ENCODE measurements at regions not wholly inside any gene's neighbourhood (a gene's known extent, or its start where the extent isn't known, plus 50 kb on each side); places are given as distances from the start of the nearest gene placed in this dataset.
A peak's percentile ranks its signal among the peaks of the same experiment; 100 is the strongest.

DNA sequence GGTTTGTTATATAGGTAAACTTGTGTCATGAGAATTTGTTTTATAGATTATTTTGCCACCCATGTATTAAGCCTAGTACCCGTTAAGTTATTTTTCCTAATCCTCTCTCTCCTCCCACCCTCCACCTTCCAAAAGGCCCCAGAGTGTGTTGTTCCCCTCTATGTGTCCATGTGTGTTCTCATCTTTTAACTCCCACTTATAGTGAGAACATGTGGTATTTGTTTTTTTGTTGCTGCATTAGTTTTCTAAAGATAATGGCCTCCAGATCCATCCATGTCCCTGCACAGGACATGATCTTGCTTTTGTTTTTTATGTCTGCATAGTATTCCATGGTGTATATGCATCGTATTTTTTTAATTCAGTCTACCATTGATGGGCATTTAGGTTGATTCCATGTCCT is 1075.6 kb upstream of the CNTNAP5 start:
- DNase-seq: no peak

DNA sequence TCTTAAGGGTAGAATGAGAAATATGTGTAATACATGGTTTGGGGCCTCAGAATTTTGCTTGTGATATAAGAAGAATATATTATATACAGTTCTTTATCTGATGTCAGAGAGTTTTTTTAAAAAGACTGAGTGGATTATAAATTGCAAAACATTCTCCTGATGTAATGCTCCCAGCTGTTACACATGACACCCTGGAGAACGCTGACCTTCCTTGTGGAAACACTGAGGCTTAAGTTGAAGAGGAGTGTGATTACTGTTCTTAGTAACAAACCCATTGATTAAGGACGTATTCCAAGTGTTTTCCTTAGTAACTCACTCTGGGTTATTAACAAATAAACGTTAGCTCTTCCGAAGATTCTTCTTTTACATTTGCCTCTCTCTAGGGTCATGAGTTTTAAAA is 1069.3 kb upstream of the CNTNAP5 start:
- no peak for DNase-seq

DNA sequence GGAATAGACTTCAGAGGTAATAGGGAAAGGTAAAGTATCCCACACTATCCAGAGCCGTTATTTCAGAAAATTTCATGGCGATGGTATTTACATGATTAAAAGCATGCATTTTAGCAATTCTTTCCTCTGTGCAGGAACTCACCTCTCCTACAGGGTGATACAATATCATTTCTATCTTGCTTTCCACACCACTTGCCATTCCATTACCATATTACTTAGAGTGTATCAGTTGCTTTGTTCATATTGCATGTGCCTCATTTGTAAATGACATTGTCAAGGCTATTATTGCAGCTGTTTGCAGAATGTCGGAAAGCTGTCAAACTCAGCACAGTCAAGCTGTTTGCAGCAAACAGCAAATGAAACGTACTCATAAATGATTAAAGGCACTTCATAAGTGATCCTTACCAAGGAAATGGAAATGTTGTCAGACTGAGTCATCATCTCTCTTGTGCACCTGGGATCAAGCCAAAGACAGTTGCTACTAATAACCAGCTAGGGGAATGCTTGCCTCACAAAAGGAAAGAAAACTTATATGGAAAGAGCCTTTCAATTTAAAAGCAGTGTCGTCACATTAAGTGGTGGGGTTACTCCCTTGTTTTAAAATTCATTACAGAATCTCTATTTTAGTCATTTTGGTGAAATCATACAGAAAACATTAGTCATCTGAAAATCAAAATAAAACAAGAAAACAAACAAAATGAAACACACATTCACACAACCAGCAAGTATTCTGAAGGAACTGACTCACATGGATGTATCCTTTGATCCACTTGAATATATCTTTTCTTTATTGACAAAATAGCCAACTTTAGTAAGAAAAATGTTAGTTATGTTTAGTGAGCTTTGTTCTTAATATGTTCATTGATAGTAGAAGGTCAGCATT is 1064.1 kb upstream of the CNTNAP5 start:
- DNase-seq: peak; percentile 83

DNA sequence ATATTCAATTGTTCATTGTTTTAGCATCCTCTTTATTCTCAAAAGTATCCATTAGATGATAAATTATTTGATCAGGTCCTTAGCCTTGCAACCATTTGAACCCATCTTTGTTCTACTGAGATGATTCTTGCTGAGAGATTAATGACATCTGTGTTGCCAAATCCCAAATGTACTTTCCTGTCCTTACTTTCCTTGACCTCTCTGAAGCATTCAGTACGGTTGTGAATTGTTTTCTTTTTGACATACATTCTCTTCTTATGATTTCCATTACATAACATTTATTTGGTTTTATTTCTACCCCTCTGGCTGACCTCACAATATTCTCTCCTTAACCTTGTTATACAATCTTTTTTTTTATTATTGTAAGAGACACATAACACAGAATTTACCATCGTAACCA is 1058.6 kb upstream of the CNTNAP5 start:
- no peak for DNase-seq

DNA sequence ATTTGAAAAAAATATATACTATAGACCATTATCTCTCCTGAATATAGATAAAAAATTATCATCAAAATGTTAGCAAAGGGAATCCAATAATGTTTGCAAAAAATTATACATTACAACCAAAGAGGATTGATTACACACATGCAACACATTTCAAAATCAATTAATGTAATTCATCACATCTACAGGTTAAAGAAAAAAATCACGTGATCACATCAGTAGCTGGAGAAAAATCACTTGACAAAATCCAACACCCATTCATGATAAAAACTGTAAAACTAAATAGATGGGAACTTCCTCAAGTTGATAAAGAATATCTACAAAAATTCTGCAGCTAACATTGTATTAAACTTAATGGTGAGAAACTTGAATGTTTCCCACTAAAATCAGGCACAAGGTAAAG is 1047.5 kb upstream of the CNTNAP5 start:
- DNase-seq: no peak

DNA sequence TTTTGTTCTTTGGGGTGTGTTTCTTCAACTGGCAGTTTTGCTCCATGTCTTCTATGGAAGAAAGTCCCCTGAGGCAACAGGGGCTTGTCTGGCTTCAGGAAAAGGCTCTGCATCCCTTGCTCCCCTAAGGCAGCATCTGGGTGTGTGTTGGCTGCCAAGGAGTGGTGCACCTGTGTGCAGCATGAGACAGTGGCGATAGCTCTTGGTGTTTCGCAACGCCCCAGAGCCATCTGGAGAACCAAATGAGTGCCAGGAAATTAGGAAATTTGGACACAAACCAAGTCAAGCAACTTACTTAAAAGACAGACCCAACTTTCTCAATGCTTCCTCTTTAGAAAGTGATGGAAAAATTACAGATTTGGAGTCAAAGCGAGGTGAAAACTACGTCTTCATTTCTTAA is 1044.4 kb upstream of the CNTNAP5 start:
- no peak for DNase-seq

DNA sequence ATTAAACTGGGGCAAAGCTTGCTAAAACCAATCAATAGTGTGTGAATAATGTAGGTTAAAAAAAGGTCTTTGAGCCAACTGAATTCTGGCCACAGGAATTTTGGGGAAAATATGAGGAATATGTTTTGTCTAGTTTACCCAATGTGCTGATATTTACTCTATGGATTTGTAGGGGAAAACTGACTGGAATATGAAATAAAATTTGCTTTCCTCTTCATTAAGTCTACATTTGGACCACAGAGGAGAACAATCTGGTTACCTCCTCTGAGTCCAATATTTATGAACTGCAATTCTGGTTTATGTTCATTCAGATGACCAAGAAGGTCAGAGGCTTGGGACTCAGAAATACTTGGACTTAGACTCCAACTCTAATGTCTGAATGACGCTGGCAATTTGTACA is 1042.2 kb upstream of the CNTNAP5 start:
- DNase-seq: no peak

DNA sequence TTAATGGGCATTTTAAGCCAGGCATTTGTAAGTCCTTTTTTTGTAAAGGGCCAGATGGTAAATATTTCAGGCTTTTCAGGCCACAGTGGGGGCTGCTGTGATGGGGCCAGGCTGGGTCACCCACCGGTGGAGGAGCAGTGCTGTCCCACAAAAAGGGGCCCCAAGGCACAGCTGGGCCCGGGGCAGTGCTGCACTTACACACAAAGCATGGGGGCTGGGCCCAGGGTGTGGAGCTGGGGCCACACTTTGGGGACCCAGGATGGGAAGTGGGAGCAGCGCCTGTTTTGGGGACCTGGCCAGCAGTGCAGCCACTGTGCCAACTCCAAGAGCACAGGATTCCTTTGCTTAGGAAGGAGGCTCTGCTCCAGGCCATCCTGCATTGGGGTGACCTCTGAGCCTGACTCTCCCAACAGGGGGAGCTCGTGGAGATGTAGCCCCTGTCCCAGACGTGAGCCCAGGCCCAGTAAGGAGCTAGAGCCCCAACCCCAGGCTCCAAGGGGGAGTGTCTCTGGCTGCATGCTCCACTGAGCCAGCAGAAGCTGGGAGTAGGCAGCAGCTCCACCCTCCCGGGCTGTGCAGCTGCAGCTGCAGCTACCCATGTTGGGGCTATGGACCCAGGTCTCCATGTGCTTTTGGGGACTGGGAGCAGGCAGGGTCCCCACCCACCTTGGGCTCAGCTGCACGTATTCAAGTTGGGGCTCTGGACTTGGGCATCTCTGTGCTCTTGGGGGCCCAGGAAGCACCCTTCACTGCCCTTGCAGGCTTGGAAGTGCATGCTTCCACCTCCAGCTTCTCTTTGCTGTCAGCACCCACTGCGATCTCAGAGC is 1036.5 kb upstream of the CNTNAP5 start:
- no peak for DNase-seq

DNA sequence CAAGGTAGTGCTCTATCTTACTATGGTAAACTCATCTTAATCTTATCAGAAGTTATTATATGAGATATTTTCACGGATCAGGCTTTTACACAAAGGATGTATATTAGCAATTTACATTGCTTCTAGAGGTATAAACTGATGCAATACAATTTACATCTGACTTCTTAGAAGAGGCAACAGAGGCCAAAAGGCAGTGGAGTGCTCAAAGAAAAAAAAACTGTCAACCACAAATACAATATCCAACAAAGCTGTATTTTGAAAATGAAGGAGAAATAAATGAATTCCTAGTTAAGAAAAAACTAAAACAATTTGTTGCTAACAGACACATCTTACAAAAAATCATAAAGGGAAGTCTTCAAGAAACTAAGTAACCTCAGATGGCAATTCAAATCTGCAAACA is 1031.5 kb upstream of the CNTNAP5 start:
- no peak for DNase-seq

DNA sequence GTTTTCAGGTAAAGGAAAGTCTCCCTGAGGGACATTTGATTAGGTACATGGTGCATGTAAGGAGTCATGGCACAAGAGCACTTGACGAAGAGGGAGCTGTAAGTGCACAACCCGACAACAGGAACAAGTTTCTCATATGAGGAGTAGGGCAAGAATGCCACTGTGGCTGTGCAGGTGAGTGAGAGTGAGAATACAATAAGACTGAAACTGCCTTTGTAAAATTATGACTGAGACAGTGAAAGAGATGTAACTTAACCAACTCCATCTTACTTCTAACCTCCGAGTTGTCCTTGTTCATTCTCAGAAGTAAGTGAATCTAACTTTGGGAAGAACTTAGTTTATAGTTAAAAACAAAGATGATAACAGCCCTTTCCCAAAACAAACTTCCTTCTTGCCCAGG is 1025.8 kb upstream of the CNTNAP5 start:
- no peak for DNase-seq

DNA sequence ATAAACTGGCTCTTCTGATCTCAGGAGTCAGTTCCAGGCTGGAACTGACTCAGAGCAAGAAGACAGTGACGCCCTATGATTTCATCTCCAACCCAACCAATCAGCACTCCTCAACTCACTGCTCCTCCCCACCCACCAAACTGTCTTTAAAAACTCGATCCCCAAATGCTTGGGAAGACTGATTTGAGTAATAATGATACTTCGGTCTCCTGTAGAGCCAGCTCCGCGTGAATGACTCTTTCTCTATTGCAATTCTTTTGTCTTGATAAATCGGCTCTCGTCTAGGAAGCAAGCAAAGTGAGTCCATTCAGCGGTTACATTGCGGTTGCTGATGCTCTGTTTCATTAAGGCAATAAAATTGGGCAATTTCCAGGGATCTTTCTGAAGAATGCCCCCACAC is 1025.3 kb upstream of the CNTNAP5 start:
- no peak for DNase-seq

DNA sequence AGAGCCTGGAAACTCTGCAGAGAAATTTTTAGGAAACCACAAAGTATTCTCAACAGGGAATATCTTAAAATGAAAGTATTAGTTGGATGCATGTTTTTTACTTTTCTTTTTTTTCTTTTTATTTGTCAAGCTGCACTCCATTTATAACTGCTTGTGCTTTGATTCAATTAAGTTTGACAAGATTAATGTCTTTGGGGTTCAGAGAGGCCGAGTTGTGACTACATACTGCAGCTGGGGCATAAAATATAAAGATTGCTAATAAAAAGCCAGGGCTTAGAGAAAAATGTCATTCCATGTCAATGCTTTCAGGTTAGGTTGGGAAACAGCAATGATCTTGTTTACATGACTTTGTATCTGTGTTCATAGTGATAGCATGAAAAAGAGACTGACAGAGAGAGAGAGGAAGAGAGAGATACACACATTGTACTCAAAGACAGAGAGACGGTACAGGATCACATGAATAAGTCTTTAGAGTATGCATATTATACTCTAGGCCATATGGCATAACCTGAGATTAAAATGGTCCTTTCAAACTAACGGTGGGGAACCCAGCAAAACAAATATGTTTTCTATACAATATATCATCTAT is 1022.3 kb upstream of the CNTNAP5 start:
- DNase-seq: no peak

DNA sequence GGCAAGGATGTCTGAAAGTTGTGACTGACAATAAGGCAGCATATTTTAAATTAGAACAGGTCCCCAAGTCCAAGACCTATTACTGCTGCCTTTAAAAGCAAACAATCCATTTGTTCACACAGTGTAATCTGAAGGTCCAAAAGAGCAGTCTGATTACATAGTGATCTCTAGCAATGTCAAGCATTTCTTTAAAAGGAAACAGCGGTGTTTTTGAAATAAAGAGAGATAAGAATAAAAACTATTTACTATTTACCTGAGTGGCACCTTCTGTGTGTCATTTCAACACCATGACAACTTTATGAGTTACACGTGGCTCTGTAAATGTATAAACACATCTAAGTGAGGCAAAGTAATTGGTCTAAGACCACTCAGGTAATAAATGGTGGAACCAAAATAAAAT is 1009.9 kb upstream of the CNTNAP5 start:
- no peak for DNase-seq

DNA sequence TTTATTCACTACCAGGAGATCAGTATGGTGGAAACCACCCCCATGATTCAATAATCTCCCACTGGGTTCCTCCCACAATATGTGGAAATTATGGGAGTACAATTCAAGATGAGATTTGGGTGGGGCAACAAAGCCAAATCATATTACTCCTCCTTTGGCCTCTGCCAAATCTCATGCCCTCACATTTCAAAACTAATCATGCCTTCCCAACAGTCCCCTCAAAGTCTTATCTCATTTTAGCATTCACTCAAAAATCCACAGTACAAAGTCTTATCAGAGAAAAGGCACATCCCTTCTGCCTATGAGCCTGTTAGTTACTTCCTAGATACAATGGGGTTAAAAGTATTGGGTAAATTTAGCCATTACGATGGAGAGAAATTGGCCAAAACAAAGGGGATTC is 989.5 kb upstream of the CNTNAP5 start:
- DNase-seq: no peak

DNA sequence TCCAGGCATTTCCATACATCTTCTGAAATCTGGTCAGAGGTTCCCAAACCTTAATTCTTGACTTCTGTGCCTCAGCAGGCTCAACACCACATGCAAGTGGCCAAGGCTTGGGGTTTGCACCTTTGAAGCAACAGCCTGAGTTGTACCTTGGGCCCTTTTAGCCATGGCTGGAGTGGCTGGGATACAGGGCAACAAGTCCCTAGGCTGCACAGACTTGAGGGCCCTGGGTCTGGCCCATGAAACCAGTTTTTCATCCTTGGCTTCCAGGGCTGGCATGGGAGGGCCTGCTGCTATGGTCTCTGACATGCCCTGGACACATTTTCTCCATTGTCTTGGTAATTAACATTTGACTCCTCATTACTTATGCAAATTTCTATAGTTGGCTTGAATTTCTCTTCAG is 988.8 kb upstream of the CNTNAP5 start:
- no peak for DNase-seq

DNA sequence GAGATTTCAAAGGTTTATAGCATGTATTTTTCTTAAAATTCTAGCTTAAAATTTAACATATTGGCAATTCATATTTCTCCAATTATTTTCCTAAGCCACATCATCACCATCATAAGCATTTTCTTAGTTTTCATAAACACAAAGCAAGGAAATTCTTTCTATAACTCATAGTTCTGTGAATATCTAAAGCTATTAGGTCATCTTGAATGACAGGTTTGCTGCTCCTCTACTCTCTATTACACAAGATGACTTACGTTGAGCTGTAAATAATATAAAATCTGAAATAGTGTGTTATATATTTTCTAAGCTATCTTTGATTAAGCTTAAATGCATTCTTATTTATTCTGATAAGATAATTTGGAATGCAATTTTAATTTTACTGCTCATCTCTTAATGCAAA is 984.6 kb upstream of the CNTNAP5 start:
- DNase-seq: no peak

DNA sequence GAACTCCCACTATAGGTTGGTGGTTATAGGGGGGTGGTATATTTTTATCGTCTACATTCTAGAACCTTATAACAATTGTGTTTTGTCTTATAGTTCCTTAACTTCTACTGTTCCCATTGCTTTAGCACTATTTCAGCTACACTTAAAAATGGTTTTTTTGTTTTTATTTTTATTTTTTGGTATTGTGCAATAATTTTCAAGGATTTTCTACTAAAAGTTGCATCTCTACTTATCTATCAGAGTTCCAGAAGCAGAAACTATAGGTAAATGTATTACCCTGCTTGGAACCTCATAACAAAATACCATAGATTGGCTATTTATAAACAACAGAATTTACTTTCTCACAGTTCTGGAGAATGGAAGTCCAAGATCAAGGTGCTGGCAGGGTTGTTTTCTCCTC is 981.6 kb upstream of the CNTNAP5 start:
- DNase-seq: no peak

DNA sequence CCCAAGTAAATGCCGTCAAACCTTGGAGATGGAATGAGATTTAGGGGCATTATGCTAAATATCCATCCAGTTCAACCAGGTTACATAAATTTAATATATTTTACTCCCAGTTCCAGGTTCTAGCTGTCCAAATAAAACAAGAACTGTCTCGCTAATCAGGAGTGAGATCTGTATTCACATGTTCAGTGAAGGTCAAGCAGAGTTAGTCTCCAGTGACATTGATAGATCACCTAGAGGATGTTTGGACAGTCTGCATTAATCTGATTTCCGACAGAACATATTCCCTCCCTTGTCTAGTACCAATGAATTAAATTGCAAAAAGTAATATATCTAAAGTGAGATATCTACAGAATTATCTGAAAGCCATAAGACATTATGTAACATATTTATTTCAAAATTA is 979.4 kb upstream of the CNTNAP5 start:
- DNase-seq: no peak

DNA sequence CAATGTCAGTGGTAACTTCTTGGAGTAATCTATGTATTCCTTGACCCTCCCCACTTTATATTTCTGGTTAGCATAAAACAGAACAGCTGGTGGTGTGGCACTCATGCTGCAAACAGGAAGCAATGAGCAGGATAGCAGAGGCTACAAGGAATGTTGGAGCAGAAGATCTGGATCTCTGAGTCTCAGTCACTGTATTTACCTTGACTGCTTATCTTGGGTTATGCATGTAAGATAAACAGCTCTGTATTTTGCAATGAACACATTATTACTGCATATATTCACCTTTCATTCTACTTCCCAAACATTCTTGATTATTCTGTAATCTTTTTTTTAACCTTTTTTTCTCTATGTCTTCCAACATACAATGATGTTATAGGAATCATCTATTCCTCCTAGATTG is 977.9 kb upstream of the CNTNAP5 start:
- DNase-seq: no peak

DNA sequence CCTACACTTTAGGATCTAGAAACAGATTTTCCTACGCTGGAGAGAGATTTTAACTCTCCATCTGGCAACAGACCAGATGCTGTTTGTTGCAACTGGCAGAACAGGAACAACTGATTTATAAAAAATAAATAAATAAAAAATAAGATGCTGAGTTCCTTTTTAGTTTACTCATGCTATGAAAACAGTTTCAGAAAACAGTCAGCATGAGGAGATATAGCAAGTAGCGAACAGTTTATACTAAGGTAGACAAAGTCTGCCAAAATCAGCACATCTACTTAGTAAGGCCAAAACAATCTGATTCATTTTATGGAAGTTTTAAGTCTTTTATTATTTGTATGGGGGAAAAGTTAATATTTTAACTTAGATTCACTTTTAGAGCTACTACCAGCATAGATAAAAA is 974.0 kb upstream of the CNTNAP5 start:
- DNase-seq: no peak

DNA sequence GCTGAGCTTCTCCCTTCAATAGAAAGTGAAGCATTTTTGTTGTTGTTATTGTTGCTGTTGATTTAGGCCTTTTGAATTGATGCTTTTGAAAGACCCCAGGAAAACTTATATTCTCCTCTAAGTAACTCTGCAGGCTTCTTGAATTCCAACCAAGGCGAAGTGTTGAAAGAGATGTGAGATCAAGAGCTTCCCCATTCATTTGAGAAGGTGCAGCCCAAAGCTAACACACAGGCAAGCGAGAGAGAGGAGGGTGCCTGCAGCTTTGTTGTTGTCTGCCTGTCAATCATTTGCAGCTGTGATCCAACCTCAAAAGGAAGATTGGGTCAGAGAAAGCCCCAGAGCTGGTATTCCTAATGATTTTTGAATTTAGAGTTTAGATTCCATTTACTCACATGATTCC is 963.6 kb upstream of the CNTNAP5 start:
- DNase-seq: no peak

DNA sequence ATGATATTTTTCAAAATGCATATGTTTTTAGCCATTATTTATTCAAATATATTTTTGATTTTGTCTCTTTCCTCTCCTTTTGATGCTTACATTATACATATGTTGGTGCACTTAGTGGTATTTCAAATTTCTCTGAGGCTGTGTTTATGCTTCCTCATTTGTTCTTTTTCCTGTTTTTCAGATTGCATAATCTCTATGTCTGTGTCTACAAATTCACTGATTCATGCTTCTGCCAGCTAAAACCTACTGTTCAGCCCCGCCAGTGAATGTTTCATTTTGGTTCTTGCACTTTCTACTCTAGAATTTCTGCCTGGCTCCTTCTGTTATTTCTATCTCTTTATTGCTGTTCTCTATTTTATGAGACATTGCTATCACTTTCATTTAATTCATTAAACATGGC is 951.7 kb upstream of the CNTNAP5 start:
- no peak for DNase-seq

DNA sequence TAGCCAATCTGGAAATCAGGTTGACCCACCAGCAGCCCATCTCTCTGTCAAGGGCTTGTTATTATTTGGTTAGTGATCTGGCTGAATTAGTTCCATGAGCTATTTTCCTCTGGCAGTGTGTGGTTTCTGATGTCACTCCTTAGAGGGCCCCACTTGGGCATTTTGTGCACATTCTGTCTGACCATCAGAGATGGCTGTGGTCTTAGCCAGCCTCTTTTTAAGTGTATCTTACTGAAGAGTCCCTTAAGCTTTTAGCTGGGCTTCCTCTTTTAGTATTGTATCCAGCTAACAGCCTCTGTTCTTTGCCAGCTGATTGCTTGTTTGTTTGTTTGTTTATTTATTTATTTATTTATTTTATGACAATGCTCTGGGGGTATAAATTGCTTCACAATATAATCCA is 951.1 kb upstream of the CNTNAP5 start:
- DNase-seq: no peak

DNA sequence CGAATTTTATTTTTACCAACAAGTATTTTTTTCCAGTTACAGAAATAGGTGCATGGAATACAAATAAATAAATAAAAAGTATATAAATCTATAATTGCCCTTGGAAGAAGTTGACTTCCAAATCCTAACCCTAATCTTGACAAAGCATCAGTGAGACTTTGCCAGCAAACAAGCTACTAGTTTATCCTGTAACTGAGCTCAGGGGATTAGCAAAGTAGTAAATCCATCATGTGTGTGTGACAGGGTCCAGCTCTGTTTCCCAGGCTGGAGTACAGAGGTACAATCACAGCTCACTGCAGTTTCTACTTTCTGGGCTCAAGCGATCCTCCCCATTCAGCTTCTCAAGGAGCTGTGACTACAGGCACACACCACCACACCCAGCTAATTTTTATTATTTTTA is 948.0 kb upstream of the CNTNAP5 start:
- DNase-seq: no peak

All from NCI-H1417 treated with DMSO at 0.1 percent for 48 hours (cell line).